KBM-7 (cell line): ENCODE measurements at regions not wholly inside any gene's neighbourhood (a gene's known extent, or its start where the extent isn't known, plus 50 kb on each side); places are given as distances from the start of the nearest gene placed in this dataset.

Source experiments
- DNase-seq: peaks from one replicate; pipeline ENCODE4 v3.0.0-alpha.2; 2015
- in situ Hi-C: fragments of 300-500 bp; cut with MboI; formaldehyde crosslinking; loops from 2 replicates; pipeline ENCODE4 v1.14.3; 2020; ENCODE audit warnings: low sequenced_read_pairs, low pct_unique_long_range_greater_than_20kb, mixed read lengths

DNA sequence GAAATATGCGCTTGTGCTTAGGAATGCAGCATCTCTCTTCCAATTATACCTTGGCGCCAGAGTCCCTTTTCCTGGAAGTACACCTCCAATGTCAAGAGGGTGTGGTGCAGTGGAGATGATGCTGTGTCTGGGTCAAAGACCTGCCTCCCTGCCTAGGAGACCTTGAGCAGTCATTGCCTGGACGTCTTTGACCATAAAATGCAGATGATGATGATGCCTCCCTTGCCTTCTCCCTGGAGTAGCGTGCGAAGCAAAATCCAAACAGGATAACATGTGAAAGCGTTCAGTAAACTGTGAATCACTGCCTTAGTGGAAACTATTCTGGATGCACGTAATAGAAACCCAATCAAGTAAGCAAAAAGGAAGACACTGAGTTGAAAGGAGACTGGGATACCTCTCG, 97.4 kb upstream of the ARMC2 start:
- no peak for DNase-seq

GRCh38 chr6:108751282-108751681, 96.9 kb upstream of the ARMC2 start:
- DNase-seq: no peak
- in situ Hi-C loops: no loop called here

More for the DNA sequence above, 97.4 kb upstream of the ARMC2 start:
- in situ Hi-C loops: no loop called here

DNA sequence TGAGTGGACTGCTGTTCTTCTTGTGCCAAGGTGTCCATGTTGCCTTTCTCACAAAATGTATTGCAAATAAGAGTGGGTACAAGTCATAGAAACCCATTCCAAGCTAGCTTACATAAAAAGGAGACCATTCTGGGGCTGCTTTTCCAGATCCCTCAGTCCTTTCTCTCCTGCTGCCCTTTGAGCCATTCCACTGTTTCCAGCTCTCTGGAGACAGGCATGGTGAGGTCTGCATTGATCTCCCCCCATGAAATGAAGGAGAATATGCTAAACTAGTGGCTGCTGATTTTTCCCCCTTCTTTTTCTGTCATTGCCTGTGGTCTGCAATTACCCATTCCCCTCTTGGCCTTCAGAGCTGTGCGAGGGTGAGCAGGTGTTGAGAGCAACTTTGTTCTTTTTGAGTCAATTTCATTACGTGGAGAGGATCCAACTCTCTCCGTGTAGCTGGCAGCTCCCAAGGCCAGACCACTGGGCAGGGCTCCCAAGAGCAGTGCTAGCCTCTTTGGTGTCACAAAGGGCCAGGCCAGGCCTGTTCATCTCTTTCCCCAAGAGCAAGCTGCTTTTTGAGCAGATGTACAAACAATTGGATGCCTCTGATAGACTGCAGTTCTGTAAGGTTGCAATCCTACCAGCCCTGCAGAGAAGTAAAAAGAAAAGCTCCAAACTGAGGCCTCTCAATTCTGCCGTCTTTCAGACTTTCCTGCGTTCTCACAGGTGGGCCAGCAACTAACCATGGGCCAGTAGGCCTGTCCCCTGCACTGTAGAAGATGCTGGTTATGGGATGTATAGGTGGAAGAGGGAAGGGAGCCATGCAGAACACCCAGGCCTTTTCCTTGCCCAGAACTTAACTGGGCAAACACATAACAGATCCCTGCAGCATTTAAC, 96.1 kb upstream of the ARMC2 start:
- no peak for DNase-seq
- in situ Hi-C loops: no loop called here

DNA sequence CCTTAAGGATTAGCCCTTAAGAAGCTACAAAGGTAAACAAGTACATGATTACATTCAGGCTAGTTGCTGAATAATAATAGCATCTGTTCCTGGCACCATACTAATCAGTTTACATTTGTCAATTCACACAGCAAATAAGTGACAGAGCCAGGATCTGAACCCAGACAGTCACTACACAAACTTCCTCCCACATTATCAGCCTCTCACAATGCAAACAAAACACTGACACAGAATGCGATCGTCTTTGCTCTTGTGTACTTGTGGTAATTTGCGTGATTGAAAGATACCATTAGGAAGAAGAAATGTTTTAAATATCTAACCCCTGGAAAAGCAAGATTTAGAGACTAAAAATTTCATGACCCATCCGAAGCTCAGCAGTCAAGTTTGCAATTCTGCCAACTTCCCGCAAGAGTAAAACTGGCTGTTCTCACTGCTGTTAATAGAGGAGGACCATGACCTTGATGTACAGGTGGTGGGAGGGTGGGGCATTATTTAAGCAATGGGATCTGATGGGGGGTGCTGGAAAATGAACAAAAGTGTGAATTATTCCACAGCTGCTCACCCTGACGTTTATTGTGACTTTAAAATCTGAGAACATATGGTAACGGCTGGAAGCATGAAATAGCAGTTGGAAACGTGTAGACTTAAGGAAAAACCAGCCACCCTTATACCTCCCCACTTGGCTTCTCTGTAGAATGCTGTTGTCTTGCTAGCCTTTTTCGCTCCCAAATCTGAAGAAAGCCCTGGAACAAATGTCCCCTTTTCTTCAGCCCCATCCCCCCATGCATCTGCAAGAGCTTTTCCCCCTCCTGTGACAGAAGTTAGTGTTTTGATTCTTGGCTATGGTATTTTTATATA, 95.3 kb upstream of the ARMC2 start:
- in situ Hi-C loops: no loop called here
- DNase-seq: no peak

DNA sequence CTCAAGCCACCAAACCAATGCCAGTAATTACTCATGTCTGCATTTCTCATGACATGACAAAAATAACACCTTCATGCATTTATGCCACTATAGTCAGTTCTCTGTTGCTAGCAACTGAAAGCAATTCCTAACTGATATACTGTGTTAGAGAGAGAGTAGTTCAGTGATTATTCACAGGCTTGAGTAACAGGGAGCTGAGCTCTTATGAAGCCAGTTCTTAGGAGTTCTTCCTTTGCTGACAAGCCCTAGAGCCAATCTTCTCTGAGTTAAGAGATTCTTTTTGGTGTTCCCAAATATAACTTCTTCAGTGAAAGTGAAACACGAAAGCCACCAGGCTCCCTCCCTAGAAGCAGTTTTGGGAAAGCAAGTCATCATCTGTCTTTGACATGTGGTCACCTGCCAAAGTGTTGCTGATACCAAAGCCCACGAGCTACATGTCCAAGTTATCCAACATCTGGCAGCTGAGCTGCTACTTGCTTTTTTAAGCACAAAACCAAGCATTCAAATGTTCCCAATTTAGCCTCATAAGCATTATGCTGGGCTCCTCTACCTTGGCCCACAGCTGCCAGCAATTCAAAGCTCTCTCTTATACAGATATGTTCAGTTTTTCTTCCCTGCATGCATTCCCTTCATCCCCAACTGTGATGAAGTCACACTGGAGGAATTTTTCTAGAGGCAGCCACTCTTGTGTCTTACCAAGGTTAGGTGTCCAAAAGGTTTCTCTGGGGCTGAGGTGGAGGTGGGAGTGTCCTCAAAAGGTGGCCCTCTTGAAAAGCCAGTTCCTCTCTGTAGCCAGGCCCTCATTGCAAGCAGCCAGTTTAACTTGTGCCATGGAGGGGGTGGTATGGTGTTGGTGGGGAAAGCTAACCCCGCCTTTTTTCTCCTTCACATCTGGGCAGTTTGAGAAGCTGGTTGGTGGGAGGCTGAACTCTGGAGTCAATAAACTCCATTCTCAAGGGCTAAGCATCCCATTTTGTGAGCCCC, 92.7 kb upstream of the ARMC2 start:
- DNase-seq: no peak
- in situ Hi-C loops: no loop called here

GRCh38 chr6:108757357-108757756, 90.9 kb upstream of the ARMC2 start:
- in situ Hi-C loops: no loop called here
- DNase-seq: no peak

GRCh38 chr6:108758884-108759283, 89.3 kb upstream of the ARMC2 start:
- in situ Hi-C loops: no loop called here
- DNase-seq: no peak

DNA sequence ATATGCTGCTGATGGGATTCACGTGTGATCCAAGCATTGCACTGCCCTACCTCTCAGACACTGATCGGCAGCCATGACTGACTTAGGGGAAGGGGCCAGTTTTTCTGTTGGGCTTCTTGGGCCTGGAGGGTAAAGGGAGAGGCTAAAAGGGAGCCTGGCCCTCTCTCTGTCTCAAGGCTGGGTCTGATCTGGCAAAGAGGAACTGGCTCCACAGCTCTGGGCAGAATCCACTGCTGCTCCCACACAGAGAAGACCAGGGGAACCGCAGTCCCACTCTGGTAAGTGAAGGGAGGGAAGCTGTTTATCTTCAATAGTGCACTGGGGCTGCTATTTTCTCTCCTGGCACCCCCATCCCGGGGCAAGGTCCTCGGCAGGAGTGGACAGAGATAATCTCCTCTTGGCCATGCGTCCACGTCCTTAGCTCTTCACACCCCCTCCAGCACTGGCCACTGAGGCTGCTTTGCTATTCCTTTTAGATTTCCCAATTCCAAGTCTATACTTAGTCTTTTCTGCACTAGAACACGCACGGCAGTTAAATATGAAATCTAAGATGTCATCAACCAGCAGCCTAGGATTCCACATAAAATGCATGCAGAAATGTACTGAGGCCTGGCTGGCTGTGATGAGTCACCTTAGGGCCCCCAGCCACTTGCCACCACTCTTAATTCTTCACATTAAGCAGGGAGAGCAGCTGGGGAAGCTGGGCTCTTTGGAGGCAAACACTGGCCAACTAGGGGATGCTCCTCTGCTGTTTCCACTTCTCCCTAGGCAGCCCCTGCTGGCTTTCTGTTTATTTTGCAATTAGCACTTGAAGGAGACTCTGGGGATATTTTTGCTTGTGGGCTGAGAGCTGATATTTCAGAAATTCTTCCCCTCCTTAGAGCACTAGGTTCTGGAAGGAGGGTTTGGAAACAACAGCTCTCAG, 87.8 kb upstream of the ARMC2 start:
- DNase-seq: peak; percentile 66
- in situ Hi-C loops: no loop called here

- in situ Hi-C loops: no loop called here
- peak; percentile 81 for DNase-seq
Observed at GRCh38 chr6:108762394-108762793, 85.8 kb upstream of the ARMC2 start.

DNA sequence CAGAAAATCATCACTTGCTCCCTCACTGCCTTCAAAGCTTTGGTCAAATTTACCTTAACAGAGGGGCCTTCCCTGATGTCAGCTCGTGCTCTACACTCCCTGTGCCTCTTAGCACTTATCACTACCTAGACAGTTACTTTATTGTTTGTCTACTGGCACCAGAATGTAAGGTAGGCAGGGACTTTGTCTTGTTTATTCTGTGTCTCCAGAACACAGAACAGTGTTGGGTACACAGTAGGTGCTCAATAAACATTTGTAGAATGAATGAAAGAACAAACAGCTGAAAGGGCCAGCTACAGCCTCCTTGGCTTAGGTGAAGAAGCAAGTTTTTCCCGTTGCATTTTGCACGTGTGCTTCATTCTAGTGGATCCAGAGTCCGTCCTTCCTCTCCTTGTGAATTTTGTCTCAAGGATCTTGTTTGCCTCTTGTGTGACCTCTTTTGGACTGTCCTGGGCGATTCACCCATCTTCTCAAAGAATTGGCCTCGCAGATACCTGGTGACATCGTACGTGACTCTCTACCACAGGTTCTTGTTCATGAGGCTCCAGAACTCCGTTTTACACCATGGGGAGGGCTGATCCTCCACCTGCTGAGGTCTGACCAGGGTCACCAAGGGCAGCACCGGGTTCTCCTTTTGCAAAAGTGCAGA, 84.2 kb upstream of the ARMC2 start:
- in situ Hi-C loops: no loop called here
- no peak for DNase-seq

- DNase-seq: no peak
- in situ Hi-C loops: no loop called here
Observed at GRCh38 chr6:108764580-108764950, 83.7 kb upstream of the ARMC2 start.

DNA sequence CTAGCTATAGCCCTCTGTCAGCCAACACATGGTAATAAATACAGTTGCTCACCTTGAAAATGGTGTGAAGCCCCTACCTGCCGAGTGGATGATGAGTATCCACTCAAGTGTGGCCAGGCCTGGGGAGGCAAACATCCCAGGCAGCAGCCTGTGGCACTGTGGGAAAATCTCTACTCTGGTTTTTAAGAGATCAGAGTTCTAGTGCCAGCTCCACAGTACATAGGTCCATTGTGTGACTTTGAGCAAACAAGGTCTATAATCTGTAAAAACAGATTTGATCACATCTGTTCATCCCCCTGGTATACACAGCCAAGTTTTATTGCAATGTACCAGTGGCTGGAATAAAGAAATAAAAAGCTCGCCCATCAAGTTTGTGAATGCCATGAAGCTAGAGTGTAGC, 82.7 kb upstream of the ARMC2 start:
- DNase-seq: no peak
- in situ Hi-C loops: no loop called here

GRCh38 chr6:108766419-108766818, 81.8 kb upstream of the ARMC2 start:
- DNase-seq: no peak
- in situ Hi-C loops: no loop called here

DNA sequence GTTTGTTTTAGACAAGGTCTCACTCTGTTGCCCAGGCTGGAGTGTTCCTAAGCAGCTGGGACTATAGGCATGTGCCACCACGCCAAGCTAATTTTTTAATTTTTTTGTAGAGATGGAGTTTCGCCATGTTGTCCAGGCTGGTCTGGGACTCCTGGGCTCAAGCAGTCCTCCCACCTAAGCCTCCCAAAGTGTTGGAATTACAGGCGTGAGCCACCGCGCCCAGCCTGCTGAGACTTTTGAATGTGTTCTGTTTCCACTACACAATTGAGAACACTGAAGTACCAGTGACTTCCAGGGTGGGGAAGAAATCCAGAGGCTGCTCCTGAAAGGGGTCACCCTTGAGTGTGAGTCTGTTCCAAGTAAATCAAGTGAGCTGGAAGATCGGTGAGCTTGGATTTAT, 81.3 kb upstream of the ARMC2 start:
- no peak for DNase-seq
- in situ Hi-C loops: no loop called here

GRCh38 chr6:108767418-108768165, 80.6 kb upstream of the ARMC2 start:
- DNase-seq: no peak
- in situ Hi-C loops: no loop called here

GRCh38 chr6:108768166-108768555, 80.1 kb upstream of the ARMC2 start:
- in situ Hi-C loops: no loop called here

More at GRCh38 chr6:108768166-108768555, 80.1 kb upstream of the ARMC2 start:
- DNase-seq: no peak
